ENCODE measurements at regions not wholly inside any gene's neighbourhood (a gene's known extent, or its start where the extent isn't known, plus 50 kb on each side); places are given as distances from the start of the nearest gene placed in this dataset.

GRCh38 chr3:102255736-102256135, 179.1 kb upstream of the ZPLD1 start:
- 95% methylated on average over 1 of the region's 1 CpG for WGBS (ENCODE audit: low lambda C conversion rate, missing lambda C conversion rate)
- TF ChIP-seq CTCF (IDR thresholded peaks at IDR 0.05; ENCODE audit: poor library complexity) (no peak), EZH2 (IDR thresholded peaks at IDR 0.05; ENCODE audit: borderline replicate concordance) (no peak), EZH2phosphoT487 (IDR thresholded peaks at IDR 0.05; ENCODE audit: low read depth, severe bottlenecking, unreplicated experiment) (no peak)
- H2AFZ ChIP-seq: no peak overlapping the region
- H3K4me3 ChIP-seq: no peak overlapping the region
- H3K4me1 ChIP-seq (ENCODE audit: insufficient read depth): no peaks in the 10 kb centered on the region
- H3K9me2 ChIP-seq (replicated peaks; ENCODE audit: insufficient read depth): no peaks in the 10 kb centered on the region
- H3K4me2 ChIP-seq: no peak overlapping the region
- no peaks in the 10 kb centered on the region for H3K36me3 ChIP-seq (replicated peaks; ENCODE audit: insufficient read depth, low read depth)
- H3K9me3 ChIP-seq (ENCODE audit: low read depth): no peaks in the 10 kb centered on the region
- no peak overlapping the region for H3K27ac ChIP-seq
- no peaks in the 10 kb centered on the region for H4K20me1 ChIP-seq (ENCODE audit: insufficient read depth, poor library complexity, severe bottlenecking)
- no peaks in the 10 kb centered on the region for H3K79me2 ChIP-seq
- DNase-seq (ENCODE audit: low spot score): no peak
- no peaks in the 10 kb centered on the region for H3K27me3 ChIP-seq

DNA sequence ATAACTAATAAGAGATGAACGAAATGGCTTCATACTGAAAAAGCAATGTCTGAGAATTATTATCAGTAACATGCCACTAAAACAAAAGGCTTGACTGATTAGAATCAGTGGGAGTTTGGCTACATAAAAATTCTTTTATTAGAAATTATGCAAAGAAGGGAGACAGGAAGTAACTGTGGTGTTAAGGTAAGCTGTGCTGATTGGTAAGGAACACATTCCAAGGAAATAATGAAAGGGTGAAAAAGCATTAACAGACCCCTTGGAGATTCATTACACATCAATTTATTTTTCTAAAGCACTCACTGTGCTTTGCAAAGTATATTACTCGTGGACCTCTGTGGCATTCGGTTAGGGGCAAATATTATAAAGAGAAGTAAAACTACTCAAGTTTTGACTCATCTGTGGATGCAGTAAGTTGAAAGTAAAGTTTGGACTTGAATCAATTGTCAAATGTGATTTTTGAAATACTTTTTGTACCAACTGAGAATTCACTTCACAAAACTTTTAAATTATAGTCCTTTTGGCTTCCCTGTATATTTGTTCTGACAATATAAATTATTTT, 176.1 kb upstream of the ZPLD1 start:
- Histone ChIP-seq H3K4me2 (no peak overlapping the region), H3K27ac (no peak overlapping the region), H3K27me3 (no peaks in the 10 kb centered on the region), H3K79me2 (no peaks in the 10 kb centered on the region), H3K4me1 (ENCODE audit: insufficient read depth) (no peaks in the 10 kb centered on the region), H3K4me3 (no peak overlapping the region), H3K9me2 (replicated peaks; ENCODE audit: insufficient read depth) (no peaks in the 10 kb centered on the region), H3K9me3 (ENCODE audit: low read depth) (no peaks in the 10 kb centered on the region), H2AFZ (no peak overlapping the region), H4K20me1 (ENCODE audit: insufficient read depth, poor library complexity, severe bottlenecking) (no peaks in the 10 kb centered on the region), H3K36me3 (replicated peaks; ENCODE audit: insufficient read depth, low read depth) (no peaks in the 10 kb centered on the region)
- DNase-seq (ENCODE audit: low spot score): no peak
- TF ChIP-seq EZH2phosphoT487 (IDR thresholded peaks at IDR 0.05; ENCODE audit: low read depth, severe bottlenecking, unreplicated experiment): no peak
- no peak for TF ChIP-seq CTCF (IDR thresholded peaks at IDR 0.05; ENCODE audit: poor library complexity)
- TF ChIP-seq EZH2 (IDR thresholded peaks at IDR 0.05; ENCODE audit: borderline replicate concordance): no peak
- 66% methylated on average over 3 of the region's 3 CpGs for WGBS (ENCODE audit: low lambda C conversion rate, missing lambda C conversion rate)

DNA sequence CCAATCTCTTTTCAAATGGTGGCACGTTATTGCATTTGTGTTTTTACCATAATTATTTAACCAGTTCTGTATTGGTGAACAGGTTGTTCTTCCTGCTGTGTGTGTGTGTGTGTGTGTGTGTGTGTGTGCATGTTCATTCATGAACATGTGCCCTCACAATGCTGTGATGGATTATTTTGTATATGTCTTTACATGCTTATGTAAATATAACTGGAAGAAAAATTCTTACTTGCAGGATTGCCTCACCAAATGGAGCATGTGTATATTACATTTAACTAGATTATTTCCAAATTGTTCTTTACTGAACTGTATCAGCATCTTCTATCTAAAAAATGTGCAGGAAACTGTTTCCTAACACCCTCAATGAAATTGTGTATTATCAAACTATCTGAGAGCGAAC, 175.2 kb upstream of the ZPLD1 start:
- WGBS (ENCODE audit: low lambda C conversion rate, missing lambda C conversion rate): 92% methylated on average over 2 of the region's 2 CpGs
- Histone ChIP-seq H3K36me3 (replicated peaks; ENCODE audit: insufficient read depth, low read depth) (no peaks in the 10 kb centered on the region), H4K20me1 (ENCODE audit: insufficient read depth, poor library complexity, severe bottlenecking) (no peaks in the 10 kb centered on the region), H2AFZ (no peak overlapping the region), H3K9me2 (replicated peaks; ENCODE audit: insufficient read depth) (no peaks in the 10 kb centered on the region), H3K9me3 (ENCODE audit: low read depth) (no peaks in the 10 kb centered on the region), H3K4me3 (no peak overlapping the region), H3K27me3 (no peaks in the 10 kb centered on the region), H3K27ac (no peak overlapping the region), H3K4me1 (ENCODE audit: insufficient read depth) (no peaks in the 10 kb centered on the region), H3K4me2 (no peak overlapping the region), H3K79me2 (no peaks in the 10 kb centered on the region)
- no peak for TF ChIP-seq EZH2 (IDR thresholded peaks at IDR 0.05; ENCODE audit: borderline replicate concordance)
- TF ChIP-seq CTCF (IDR thresholded peaks at IDR 0.05; ENCODE audit: poor library complexity): no peak
- TF ChIP-seq EZH2phosphoT487 (IDR thresholded peaks at IDR 0.05; ENCODE audit: low read depth, severe bottlenecking, unreplicated experiment): no peak
- no peak for DNase-seq (ENCODE audit: low spot score)

DNA sequence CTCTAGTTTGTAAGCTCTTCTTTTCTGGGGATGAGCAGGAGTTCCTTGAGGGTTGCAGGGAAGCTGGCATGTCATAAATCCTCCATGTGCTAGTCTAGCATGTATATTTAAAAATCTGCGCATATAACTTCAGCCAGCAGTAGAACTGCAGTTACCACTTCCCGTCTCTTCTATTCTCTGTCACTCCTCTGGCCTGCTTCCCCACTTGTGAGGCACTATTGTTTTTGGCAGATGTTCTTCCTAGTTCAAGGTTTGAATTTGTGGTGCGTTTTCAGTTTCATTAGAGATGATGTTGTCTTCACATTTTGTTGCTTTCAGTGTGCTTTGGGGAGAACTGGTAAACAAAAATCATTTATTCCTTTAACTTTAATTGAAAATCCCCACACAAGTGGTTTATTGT, 169.1 kb upstream of the ZPLD1 start:
- 67% methylated on average over 3 of the region's 3 CpGs for WGBS (ENCODE audit: low lambda C conversion rate, missing lambda C conversion rate)
- H3K4me1 ChIP-seq (ENCODE audit: insufficient read depth): no peaks in the 10 kb centered on the region
- no peaks in the 10 kb centered on the region for H3K9me3 ChIP-seq (ENCODE audit: low read depth)
- H4K20me1 ChIP-seq (ENCODE audit: insufficient read depth, poor library complexity, severe bottlenecking): no peaks in the 10 kb centered on the region
- no peak overlapping the region for H3K4me3 ChIP-seq
- H3K27ac ChIP-seq: no peak overlapping the region
- TF ChIP-seq EZH2 (IDR thresholded peaks at IDR 0.05; ENCODE audit: borderline replicate concordance) (no peak), EZH2phosphoT487 (IDR thresholded peaks at IDR 0.05; ENCODE audit: low read depth, severe bottlenecking, unreplicated experiment) (no peak), CTCF (IDR thresholded peaks at IDR 0.05; ENCODE audit: poor library complexity) (no peak)
- H2AFZ ChIP-seq: no peak overlapping the region
- H3K79me2 ChIP-seq: no peaks in the 10 kb centered on the region
- DNase-seq (ENCODE audit: low spot score): no peak
- H3K4me2 ChIP-seq: no peak overlapping the region
- H3K27me3 ChIP-seq: no peaks in the 10 kb centered on the region
- no peaks in the 10 kb centered on the region for H3K36me3 ChIP-seq (replicated peaks; ENCODE audit: insufficient read depth, low read depth)
- H3K9me2 ChIP-seq (replicated peaks; ENCODE audit: insufficient read depth): no peaks in the 10 kb centered on the region
